ENCODE measurements at regions not wholly inside any gene's neighbourhood (a gene's known extent, or its start where the extent isn't known, plus 50 kb on each side); places are given as distances from the start of the nearest gene placed in this dataset.

DNA sequence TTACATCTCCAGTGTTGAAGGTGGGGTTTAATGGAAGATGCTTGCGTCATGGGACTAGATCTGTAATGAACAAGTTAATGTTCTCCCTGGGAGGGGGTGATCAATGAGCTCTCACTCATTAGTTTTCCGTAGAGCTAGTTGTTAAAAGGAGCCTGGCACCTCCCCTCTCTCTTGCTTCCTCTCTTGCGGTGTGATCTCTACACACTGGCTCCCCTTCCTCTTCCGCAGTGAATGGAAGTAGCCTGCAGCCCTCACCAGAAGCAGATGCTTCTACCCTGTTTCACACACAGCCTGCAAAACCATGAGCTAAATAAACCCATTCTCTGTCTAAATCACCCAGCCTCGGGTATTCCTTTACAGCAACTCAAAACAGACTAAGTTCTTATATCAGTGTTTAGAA, 318.8 kb downstream of the SLITRK1 start:
- Histone ChIP-seq H3K9ac (ENCODE audit: low read length) (no peak overlapping the region), H3K9me3 (ENCODE audit: control extremely low read depth in 1 of 3, control insufficient read depth in 2 of 3, insufficient read depth in 1 of 3, low read length in 2 of 3) (no peaks in the 10 kb centered on the region), H3K4me2 (replicated peaks; ENCODE audit: low read depth, low read length, poor library complexity, severe bottlenecking) (no peak overlapping the region), H3K4me1 (ENCODE audit: control insufficient read depth in 2 of 2, insufficient read depth in 2 of 2, low read length in 2 of 2) (no peaks in the 10 kb centered on the region), H3K27ac (ENCODE audit: low read length in 2 of 2) (no peak overlapping the region), H2AFZ (ENCODE audit: insufficient read depth, low read depth, low read length, poor library complexity, severe bottlenecking) (no peak overlapping the region), H3K79me2 (ENCODE audit: control insufficient read depth, insufficient read depth, low read length) (no peaks in the 10 kb centered on the region), H4K20me1 (ENCODE audit: control insufficient read depth, insufficient read depth, low read length, poor library complexity, severe bottlenecking) (no peaks in the 10 kb centered on the region), H3K36me3 (replicated peaks in 1 of 2; ENCODE audit: control extremely low read depth in 1 of 2, control insufficient read depth in 1 of 2, extremely low read depth in 1 of 2, insufficient read depth in 2 of 2, low read length in 1 of 2) (no peaks in the 10 kb centered on the region), H3K4me3 (ENCODE audit: control extremely low read depth in 1 of 5, extremely low read depth in 1 of 5, insufficient read depth in 1 of 5, low read depth in 2 of 5, low read length in 4 of 5) (no peak overlapping the region), H3K27me3 (replicated peaks in 1 of 4; ENCODE audit: control extremely low read depth in 1 of 4, control insufficient read depth in 3 of 4, insufficient read depth in 4 of 4, low read length in 3 of 4) (no peaks in the 10 kb centered on the region)
- Mint-ChIP-seq H3K4me3 (no peak overlapping the region), H3K9me3 (ENCODE audit: insufficient read depth) (peaks cover under 1% of the 10 kb centered on the region), H3K27me3 (no peaks in the 10 kb centered on the region), H3K27ac (no peak overlapping the region), H3K4me1 (no peaks in the 10 kb centered on the region)
- no peak for ATAC-seq (ENCODE audit: low read depth)
- POLR2A ChIA-PET = no interaction called here
- no CpG with 5 or more reads among the region's 5 CpGs for WGBS (ENCODE audit: insufficient coverage)
- TF ChIP-seq, protein P1, sequence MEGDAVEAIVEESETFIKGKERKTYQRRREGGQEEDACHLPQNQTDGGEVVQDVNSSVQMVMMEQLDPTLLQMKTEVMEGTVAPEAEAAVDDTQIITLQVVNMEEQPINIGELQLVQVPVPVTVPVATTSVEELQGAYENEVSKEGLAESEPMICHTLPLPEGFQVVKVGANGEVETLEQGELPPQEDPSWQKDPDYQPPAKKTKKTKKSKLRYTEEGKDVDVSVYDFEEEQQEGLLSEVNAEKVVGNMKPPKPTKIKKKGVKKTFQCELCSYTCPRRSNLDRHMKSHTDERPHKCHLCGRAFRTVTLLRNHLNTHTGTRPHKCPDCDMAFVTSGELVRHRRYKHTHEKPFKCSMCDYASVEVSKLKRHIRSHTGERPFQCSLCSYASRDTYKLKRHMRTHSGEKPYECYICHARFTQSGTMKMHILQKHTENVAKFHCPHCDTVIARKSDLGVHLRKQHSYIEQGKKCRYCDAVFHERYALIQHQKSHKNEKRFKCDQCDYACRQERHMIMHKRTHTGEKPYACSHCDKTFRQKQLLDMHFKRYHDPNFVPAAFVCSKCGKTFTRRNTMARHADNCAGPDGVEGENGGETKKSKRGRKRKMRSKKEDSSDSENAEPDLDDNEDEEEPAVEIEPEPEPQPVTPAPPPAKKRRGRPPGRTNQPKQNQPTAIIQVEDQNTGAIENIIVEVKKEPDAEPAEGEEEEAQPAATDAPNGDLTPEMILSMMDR (IDR thresholded peaks at IDR 0.05) = no peak
- TF ChIP-seq EZH2 (IDR thresholded peaks at IDR 0.05; ENCODE audit: borderline replicate concordance, insufficient read depth, low read depth, low read length, poor library complexity, severe bottlenecking) = no peak
- intact Hi-C loops (cut with micrococcal nuclease) = no loop called here
- DNase-seq = no peak
- CTCF ChIA-PET = no interaction called here

DNA sequence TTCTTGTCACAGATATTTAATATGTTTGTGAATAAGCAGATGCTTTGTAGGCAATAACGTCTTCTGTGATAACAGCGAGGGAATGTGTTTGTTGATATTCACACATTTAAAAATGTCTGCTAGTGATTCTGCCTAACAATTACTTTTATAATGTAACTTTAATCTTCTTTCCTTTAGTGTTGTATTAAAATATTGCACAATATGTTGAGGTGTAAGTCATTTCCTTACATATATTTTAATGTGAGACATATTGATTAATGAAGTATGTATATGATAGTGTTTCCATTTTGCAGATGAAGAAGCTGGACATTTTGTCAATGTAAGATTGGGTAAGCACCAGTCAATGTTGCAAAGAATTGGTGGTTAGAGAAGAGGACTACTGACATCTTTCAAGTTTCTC, 324.4 kb downstream of the SLITRK1 start:
- DNase-seq (no peak), ATAC-seq (ENCODE audit: low read depth) (no peak)
- WGBS (ENCODE audit: insufficient coverage) = no CpG with 5 or more reads among the region's 2 CpGs
- Histone ChIP-seq H3K27ac (ENCODE audit: low read length in 2 of 2) (no peak overlapping the region), H3K27me3 (replicated peaks in 1 of 4; ENCODE audit: control extremely low read depth in 1 of 4, control insufficient read depth in 3 of 4, insufficient read depth in 4 of 4, low read length in 3 of 4) (no peaks in the 10 kb centered on the region), H3K9ac (ENCODE audit: low read length) (no peak overlapping the region), H2AFZ (ENCODE audit: insufficient read depth, low read depth, low read length, poor library complexity, severe bottlenecking) (no peak overlapping the region), H3K4me2 (replicated peaks; ENCODE audit: low read depth, low read length, poor library complexity, severe bottlenecking) (no peak overlapping the region), H3K79me2 (ENCODE audit: control insufficient read depth, insufficient read depth, low read length) (no peaks in the 10 kb centered on the region), H3K4me3 (ENCODE audit: control extremely low read depth in 1 of 5, extremely low read depth in 1 of 5, insufficient read depth in 1 of 5, low read depth in 2 of 5, low read length in 4 of 5) (no peak overlapping the region), H4K20me1 (ENCODE audit: control insufficient read depth, insufficient read depth, low read length, poor library complexity, severe bottlenecking) (no peaks in the 10 kb centered on the region), H3K36me3 (replicated peaks in 1 of 2; ENCODE audit: control extremely low read depth in 1 of 2, control insufficient read depth in 1 of 2, extremely low read depth in 1 of 2, insufficient read depth in 2 of 2, low read length in 1 of 2) (no peaks in the 10 kb centered on the region), H3K9me3 (ENCODE audit: control extremely low read depth in 1 of 3, control insufficient read depth in 2 of 3, insufficient read depth in 1 of 3, low read length in 2 of 3) (no peaks in the 10 kb centered on the region), H3K4me1 (ENCODE audit: control insufficient read depth in 2 of 2, insufficient read depth in 2 of 2, low read length in 2 of 2) (no peaks in the 10 kb centered on the region)
- ChIA-PET CTCF (interaction anchor here (0.6 kb wide), 1 partner anchor 1248 kb away, joined by 3 read pairs; no protein-coding TSS in a partner anchor), POLR2A (no interaction called here)
- TF ChIP-seq, protein P1 (IDR thresholded peaks at IDR 0.05) = no peak
- TF ChIP-seq EZH2 (IDR thresholded peaks at IDR 0.05; ENCODE audit: borderline replicate concordance, insufficient read depth, low read depth, low read length, poor library complexity, severe bottlenecking) = no peak
- no peaks in the 10 kb centered on the region for H3K27me3 Mint-ChIP-seq
- no peak overlapping the region for H3K27ac Mint-ChIP-seq
- H3K4me1 Mint-ChIP-seq = no peaks in the 10 kb centered on the region
- H3K4me3 Mint-ChIP-seq = no peak overlapping the region
- intact Hi-C loops (cut with micrococcal nuclease) = no loop called here
- peaks cover 2% of the 10 kb centered on the region for H3K9me3 Mint-ChIP-seq (ENCODE audit: insufficient read depth)
